ENCODE measurements at regions not wholly inside any gene's neighbourhood (a gene's known extent, or its start where the extent isn't known, plus 50 kb on each side); places are given as distances from the start of the nearest gene placed in this dataset.
"Not testable (repeated sequence)": the region's sequence is repeated elsewhere in the genome, so short reads cannot be mapped to it uniquely, and the experiment has no call there.

DNA sequence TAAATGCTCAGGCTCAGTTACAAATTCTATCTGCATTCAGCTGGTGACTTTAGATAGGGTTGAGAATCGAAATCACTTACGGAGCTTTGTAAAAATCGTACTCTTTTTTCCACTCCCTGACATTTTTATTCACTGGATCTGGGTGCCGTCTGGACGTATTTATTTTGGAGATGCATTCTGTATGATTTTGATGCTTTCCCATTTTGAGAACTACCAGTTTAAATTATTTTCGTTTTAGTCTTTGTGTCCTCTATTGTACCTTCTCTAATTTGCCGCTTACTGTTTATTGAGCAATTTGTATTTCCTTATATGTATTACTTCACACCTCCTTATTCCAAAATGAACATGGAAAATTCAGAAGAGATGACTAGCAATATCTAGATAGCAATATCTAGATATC is 96.2 kb downstream of the FASLG start:
- DNase-seq, result no peak

DNA sequence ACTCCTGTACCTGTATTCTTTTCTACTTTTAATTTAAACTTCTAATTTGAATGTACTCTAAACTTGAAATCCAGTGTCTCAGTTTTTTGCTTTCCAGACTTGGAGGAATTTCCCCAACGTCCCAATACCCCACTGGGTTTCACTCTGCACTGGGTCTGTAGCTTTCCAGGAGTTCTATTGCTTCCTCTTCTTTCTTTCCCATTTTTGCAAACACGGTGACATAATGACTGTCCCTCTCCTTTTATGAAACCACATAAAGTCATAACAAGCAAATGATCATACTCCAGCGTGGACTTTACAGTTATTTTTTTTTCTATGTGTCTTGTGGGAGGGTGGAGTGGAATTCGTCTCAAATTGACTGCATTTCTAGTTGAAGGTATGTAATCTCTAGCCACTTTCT is 97.1 kb downstream of the FASLG start:
- no peak for DNase-seq

DNA sequence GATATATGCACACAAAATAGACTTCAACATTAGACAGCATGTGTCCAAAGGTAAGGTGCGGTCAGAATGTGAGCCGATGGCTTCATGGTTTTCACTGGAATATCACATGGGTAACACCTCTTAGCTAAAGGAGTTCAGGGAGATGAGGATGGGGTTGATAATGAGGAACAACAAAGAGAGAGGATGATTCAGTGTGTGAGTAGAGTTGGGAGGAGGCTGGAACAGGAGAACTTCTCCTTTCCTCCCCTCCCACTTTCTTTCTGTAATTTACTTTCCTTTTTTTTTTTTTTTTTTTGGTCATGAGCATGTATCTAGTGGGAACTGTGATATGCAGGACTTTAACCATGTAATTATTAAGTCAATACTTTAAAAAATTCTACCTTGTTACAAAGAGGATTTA is 99.4 kb downstream of the FASLG start:
- no peak for DNase-seq

DNA sequence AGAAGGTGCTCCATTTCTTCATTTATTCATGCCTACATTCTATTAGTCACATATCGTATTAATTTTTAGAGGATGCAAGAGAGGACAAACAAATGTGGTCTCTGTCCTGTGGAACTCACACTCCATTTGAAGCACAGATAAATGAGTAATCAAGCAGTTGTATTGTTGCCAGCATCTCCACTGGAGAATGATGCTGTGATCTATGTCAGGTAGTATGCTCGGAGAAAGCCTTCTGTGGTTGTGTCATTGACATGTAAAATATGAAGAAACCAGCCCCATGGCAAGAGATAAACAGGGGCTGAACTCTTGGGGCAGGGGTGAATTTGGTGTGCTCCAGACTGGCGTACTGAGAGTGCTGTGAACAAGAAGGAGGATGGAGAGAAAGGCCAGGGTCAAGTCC is 101.2 kb downstream of the FASLG start:
- no peak for DNase-seq

DNA sequence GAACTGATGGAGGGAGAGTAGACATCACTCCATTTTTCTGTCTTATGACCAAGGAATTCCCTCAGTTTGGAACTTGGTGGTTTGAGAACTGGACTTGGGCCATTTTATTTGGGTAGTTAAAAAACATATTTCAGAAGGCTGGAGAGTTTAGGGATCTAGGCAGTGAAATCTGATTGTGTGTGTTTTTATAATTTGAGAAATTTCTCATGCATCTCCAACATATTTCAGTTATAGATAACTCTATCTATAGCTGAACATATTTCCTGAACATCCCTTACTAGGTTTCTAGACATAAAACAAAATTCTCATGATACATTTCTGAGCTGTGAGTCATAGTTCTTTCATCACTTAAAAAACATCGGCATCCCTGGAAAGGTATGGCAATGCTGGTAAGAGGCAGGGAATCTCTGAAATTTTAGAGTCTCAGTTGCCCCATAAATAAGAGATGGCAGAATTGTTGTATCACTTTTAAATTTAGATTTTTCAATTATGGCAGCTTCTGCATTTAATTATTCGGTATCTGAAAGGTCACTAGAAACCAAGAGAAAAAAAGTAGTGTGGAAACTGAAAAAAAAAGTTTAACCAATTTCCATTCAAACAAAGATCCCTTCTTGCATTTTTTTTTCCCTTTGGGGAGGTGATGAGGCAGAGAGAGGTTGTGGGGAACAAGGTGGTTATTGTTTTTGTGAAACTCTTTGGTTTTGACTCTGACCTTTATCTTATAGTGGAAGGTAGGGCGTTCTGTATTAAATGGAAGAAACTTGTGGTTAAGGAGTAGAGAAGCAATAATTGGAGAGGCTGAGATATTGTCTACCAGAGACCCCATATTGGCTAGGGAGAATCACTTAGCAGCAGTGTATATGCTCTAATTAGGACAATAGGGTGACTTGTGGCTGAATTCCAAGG is 102.9 kb downstream of the FASLG start:
- DNase-seq, result no peak

DNA sequence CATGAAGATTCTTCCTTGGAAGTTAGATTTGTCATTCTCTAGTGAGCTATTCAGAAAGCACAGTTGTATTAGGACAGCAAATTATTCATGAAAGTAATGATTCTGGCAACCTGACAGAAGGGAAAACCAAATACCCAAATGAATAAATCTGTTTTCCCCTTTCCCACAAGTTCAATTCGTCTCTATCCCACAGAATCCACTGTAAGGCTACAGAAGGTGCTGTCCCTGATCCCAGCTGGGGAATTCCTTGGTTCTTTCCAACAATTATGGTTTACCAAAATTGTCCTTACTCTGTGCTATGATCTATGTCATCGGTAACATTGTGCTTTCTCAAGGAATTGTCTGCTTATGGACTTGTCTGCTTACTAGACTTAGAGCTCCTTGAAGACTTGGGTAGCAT is 104.2 kb downstream of the FASLG start:
- DNase-seq, result no peak

DNA sequence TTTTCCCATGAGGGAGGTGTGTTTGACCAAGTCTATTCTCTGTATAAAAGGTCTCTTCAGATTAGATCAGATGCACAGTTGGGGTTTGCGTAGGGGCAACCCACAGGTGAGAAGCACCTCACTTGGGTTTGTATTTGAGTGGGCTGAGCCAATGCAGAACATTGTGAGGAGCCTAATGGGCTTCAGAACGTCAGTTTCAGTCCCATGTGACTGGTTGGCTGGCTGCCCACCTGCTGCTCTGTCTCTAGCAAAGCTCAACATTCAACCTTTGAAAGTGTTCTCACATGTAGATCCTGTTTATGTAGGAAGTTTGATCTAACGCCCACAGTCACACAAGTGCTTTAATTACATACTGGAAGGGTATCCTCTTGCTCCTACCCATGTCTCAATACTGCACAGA is 105.5 kb downstream of the FASLG start:
- no peak for DNase-seq

DNA sequence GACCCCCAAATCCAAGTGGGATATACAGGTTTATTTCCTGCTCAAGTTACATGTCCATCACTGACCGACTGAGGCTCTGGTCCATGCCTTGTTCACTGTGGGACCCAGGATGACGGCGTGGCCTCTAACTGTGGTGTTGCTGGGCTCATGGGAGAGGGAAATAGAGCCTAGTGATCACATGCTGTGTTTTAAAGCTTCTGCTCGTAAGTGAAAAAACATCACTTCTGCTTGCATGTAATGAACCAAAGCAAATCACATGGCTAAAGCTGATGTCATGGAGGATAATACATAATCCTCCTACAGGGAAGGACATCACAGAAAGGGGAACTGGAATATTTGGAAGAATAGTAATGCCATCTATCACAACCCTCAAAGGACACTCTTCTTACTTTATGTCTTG is 107.6 kb downstream of the FASLG start:
- no peak for DNase-seq

DNA sequence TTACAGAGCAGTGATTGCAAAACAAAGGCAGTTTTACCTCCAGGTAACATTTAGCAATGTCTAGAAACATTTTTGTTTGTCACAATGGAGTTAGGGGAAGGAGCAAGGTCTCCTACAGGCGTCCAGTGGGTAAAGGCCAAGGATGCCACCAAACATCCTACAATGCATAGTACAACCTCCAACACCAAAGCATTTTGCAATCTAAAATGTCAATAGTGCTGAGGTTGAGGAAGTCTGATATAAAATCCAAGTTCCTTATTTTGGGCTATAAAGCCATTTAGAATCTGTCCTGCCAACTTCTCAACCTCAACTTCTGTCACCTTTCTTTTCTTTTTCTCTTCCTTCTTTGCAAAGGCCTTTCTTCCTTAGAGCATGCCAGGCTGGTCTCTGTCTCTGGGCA is 111.2 kb downstream of the FASLG start:
- DNase-seq, result no peak

DNA sequence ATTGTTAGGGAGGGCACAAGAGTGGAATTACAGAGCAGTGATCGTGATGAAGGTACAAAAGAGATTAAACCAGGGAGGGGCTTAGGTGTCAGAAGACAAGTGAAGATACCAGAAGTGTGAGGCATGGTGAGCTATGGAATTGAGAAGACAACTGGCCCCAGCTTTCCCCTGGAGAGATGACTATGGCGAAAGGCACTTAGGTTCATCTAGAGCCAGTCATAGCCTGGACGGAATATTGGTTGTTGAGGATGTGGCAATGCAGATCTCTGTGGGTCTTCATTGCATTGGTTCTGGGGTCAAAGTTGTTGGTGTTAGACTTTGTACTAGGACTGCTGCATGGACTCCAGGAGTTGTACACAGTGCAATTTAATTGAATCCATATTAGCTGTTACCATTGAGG is 115.7 kb downstream of the FASLG start:
- no peak for DNase-seq

DNA sequence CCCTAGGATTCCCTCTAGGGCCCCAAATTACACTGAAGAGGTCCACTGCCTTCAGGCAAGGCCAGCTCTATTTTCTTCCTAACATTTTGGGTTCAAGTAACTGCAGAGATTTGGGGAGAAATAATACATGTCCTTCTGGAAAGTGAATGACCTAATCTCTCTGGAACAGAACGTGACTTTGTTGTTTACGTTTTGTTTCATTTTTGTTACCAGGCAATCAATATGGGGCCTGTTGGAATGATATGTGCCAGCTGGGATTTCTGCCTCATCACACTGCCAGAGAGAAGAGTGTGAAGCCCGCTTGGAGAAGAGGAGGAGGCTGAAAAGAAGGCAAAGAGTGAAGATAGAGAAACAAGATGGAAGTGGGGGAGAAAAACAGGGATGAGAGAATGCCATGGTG is 116.7 kb downstream of the FASLG start:
- DNase-seq, result no peak

DNA sequence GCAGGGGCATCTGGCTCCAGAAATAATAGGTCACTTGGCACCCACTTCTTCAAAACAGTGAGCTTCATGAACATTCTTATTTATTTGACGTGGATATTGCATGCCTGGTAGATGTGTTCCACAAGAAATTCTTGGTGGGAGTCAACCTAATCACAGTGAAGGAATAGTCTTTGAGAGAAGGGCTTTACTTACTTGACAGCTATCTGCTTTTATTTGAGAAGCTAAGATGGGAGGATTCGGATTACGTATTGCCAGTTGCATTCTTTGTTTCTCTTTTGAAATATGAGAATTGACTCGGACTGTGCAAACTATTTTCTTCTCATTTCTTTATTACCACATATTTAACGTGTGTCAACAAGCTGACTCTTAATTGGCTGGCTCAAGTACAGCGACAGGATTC is 117.2 kb downstream of the FASLG start:
- DNase-seq, result no peak

DNA sequence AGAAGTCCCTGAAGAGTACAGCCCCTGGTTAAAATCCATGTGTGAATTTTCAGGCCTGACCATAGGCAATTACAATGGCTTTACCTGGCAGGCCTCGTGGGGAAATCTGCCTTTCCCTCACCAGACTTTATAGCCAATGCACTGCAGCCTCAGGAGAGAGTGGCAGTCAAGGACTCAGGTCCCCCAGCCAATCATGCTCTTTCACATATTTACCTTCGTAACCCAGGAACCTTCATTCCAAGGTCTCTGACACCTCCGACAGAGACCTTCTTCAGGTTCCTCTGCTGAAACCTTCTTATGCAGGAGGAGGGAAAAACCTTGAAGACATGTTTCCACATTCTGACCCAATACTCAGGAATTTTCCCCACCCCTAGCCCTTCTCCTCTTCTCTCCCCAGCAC is 118.9 kb downstream of the FASLG start:
- DNase-seq, result no peak

DNA sequence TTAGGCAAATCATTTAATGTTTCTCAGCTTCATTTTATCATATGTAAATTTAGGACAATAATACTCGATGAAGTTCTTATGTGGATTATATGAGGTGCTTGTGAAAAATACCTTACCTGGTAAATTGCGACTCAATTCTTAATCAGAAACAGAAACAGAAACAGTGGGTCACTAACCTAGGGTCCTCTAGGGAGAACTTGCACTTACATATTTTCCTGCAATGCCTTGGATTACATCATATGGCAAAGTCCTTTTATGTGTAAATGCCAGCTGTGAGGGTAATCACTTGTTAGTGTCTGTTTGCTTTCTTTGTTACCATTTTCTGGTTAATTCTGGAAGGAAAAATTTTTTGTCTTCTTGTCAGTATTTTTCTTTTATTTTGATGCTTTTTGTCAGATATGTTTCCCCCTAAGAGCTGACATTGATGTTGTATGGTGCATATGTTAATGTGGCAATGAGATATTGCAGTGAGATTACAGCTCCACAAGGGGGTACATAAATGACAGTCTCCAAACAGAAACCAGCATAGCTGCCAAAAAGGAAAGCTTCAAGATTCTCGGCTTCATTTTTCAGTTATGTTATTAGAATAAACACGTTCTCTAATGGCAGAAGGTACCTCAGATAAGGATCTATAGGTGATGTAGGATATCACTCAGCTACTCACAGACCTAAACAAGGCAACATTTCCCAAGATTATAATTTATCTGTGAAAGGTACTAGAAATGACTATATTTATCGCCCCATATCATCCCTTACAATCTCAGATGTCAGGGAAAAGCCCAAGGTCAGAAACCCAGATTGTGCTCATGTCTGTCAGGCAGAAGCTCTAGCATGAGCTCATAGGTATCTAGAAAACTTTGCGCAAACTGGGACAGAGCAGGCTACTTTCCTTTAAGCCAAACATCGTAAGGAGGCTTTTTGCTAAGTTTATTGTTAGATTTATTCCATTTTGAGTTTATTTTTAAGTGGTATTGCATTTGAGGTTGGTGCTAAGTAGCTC is 119.9 kb downstream of the FASLG start:
- DNase-seq, result no peak

DNA sequence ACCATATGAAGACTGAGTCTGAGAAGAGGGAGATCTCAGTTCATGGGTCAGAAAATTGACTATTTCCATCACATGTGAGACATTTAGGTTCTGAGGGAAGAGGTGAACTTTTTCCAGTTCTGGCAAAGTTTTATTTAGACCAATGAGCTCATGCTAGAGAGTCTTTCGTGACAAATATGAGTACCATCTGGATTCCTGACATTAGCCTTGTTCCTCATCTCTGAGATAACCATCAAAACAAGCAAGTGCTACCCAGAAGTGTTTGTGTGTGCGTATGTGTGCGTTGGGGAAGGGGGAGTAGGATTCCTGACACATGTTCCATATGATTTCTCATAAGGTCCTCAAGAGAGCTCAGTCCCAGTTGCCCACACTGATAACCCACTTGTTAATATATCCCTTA is 120.6 kb downstream of the FASLG start:
- no peak for DNase-seq

DNA sequence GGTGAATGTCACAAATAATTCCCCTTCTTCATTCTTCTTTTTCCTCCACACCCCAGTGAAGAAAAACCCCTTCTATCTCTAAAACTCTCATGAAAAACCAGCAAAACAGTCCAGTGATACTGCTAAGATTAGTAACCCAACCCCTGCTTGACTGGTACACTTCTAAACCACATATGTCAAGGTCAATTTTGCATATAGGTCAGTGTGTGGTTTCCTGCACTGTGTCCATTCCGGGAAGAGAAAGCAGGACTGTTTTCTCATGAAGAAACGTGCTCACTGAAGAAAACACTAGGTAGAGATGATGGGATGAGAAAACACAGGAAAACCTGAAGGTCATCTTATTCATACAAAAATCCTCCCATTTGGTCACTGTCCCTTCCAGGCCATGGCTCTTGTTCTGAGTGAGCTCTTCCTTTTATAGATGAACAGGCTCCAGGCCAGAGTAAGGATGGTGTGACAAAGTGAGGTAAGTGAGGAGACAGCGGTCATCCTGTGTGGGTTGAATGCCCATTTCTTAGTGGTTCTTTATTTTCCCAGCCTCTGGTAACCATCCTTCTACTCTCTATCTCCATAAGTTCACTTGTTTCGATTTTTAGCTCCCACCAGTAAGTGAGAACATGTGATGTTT is 122.7 kb downstream of the FASLG start:
- DNase-seq, result no peak

DNA sequence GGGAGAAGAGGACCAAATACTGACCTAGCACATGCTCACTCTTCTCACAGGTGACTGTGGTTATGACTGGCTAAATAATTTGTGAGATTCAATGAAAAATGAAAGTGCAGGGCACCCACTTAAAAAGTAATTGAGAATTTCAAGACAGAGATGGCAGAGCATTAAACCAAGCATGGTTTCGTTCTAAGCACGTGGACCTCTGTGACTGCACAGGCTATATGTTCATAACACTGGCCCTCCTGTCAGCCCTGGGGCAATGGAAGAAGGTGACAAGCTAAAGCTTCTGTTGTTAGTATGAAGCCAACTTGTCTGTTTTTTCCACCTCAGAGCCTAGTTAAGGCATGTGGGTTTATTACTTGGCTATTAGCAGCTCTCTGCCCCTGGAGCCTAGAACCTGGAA is 130.9 kb downstream of the FASLG start:
- DNase-seq, result no peak

DNA sequence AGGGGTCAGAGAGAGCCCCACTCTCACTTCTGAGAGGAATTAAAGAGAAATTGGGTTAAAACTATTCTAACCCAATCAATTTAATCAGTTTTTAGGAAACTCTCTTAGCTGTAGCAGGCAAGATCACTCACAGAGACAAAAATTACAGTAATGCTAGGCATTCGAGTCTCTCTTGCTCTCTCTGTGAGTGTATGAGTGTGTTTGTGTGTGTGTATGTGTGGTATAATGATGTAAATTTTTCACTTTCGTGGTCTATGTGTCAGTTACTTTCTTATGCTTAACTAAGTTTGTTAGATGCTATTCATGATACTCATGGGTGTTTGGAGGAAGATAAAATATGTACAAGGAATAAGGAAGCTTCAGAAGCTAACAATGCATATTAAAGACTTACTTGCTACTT is 131.3 kb downstream of the FASLG start:
- DNase-seq, result no peak

DNA sequence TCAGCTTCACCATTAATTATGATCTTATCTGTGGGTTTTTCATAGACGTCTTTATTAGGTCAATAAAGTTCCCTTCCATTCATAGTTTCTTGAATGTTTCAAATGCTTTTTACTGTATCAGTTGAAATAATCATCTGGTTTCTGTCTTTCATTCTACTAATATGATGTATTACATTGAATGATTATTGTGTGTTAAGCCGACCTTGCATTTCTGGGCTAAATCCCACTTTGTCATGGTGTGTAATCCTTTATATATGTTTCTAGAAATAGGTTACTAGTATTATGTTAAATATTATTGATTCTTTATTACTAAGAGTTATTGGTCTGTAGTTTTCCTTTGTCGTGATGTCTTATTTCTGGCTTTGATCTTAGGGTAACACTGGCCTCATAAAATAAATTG is 134.9 kb downstream of the FASLG start:
- no peak for DNase-seq

DNA sequence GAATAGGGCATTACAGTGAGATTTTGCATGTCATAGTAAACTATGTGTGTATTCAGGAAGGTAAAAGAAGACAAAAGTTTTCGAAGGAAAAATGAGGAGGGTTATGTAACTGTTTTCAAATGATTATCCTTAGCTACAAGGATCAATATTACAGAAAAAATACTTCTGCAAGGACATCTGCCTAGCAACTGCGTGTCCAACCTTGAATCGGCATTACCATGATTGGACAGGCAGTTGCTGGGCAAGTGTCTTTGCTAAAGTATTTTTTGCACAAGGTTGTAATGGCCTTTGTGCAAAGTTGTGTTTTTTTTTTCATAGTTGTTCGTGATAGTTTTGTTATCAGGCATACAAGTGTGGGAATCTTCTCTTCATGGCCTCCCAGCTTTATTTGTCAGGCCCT is 136.8 kb downstream of the FASLG start:
- DNase-seq, result no peak

DNA sequence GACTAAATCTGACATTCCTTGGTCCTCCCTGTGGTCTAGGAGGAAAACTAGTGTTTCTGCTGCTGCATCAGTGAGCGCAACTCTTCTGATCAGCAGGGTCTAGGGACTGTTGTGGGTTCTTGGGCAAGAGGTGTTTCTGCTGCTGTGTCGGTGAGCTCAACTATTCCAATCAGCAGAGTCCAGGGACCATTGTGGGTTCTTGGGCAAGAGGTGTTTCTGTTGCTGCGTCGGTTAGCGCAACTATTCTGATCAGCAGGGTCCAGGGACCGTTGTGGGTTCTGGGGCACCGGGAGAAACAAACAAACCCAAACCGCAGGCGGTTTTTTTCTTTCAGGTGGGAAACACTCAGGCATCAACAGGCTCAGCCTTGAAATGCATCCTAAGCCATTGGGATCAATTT is 140.9 kb downstream of the FASLG start:
- not testable (repeated sequence) for DNase-seq

DNA sequence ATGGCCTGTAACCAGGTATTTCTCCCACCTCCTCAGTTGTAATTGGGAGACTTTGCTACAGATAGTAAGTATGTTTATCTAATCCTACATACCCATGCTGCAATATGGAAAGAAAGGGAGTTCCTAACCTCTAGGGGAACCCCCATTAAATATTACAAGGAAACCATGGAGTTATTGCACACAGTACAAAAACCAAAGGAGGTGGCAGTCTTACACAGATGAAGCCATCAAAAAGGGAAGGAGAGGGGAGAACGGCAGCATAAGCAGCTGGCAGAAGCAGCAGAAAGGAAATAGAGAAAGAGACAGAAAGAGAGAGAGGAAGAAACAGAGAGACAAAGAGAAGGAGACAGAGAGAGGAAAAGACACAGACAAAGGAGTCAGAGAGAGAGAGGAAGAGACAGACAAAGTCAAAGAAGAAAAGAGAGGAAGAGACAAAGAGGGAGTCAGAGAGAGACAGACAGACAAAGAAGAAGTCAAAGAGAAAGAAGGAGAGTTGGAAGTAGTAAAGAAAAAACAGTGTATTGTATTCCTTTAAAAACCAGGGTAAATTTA is 142.9 kb downstream of the FASLG start:
- DNase-seq, result no peak

DNA sequence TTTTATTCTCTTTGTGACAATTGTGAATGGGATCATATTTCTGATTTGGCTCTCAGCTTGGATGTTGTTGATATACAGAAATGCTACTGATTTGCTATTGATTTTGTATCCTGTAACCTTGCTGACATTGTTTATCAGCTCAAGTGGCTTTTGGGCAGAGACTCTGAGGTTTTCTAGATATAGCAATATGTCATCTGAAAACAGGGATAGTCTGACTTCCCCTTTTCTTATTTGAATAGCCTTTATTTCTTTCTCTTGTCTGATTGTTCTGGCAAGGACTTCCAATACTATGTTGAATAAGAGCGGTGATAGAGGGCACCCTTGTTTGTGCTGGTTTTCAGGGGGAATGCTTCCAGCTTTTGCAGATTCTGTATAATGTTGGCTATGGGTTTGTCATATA is 150.8 kb downstream of the FASLG start:
- no peak for DNase-seq

Data from kidney glomerular epithelial cell (primary cell).